GM18498 (cell line): ENCODE measurements at regions not wholly inside any gene's neighbourhood (a gene's known extent, or its start where the extent isn't known, plus 50 kb on each side); places are given as distances from the start of the nearest gene placed in this dataset.

Experiments used
- ATAC-seq: cut with Tn5 transposase; IDR thresholded peaks from one replicate; pipeline ENCODE4 v1.9.1; 2021; ENCODE audit warnings: mild to moderate bottlenecking, moderate library complexity; ENCODE audit not compliant: unreplicated experiment

GRCh38 chr4:147052361-147052760 is 106.7 kb upstream of the TTC29 start:
- no peak for ATAC-seq

- no peak for ATAC-seq
These were observed 108.7 kb upstream of the TTC29 start for GRCh38 chr4:147054228-147054872.

- ATAC-seq = no peak
These were observed 111.4 kb upstream of the TTC29 start for GRCh38 chr4:147056940-147057610.

GRCh38 chr4:147057611-147058190 is 112.0 kb upstream of the TTC29 start:
- ATAC-seq = no peak

- no peak for ATAC-seq
These were observed 113.5 kb upstream of the TTC29 start for GRCh38 chr4:147059064-147059731.

- ATAC-seq = no peak
These were observed 114.7 kb upstream of the TTC29 start for GRCh38 chr4:147060151-147060931.

- ATAC-seq = no peak
These were observed 119.2 kb upstream of the TTC29 start for GRCh38 chr4:147064856-147065255.

- ATAC-seq = no peak
These were observed 122.9 kb upstream of the TTC29 start for GRCh38 chr4:147068564-147068963.

GRCh38 chr4:147071209-147071740 is 125.6 kb upstream of the TTC29 start:
- no peak for ATAC-seq

- ATAC-seq = no peak
These were observed 130.5 kb upstream of the TTC29 start for GRCh38 chr4:147076179-147076578.

- ATAC-seq = no peak
These were observed 131.1 kb upstream of the TTC29 start for GRCh38 chr4:147076728-147077127.

GRCh38 chr4:147078362-147078761 is 132.7 kb upstream of the TTC29 start:
- ATAC-seq = no peak

- ATAC-seq = no peak
These were observed 133.4 kb upstream of the TTC29 start for GRCh38 chr4:147078875-147079658.

GRCh38 chr4:147084861-147085260 is 139.2 kb upstream of the TTC29 start:
- no peak for ATAC-seq

- no peak for ATAC-seq
These were observed 140.1 kb upstream of the TTC29 start for GRCh38 chr4:147085781-147086180.

- no peak for ATAC-seq
These were observed 142.5 kb upstream of the TTC29 start for GRCh38 chr4:147088146-147088545.

- no peak for ATAC-seq
These were observed 144.8 kb upstream of the TTC29 start for GRCh38 chr4:147090486-147090885.

- no peak for ATAC-seq
These were observed 147.5 kb upstream of the TTC29 start for GRCh38 chr4:147093206-147093605.

- no peak for ATAC-seq
These were observed 148.6 kb upstream of the TTC29 start for GRCh38 chr4:147094238-147094637.
